Stimulated activated CD4-positive, alpha-beta T cell treated with anti-CD3 and anti-CD28 coated beads, Interleukin-1b, Interleukin-23, amount 100 ng/mL, for 4 hours (primary cell): ENCODE measurements at regions not wholly inside any gene's neighbourhood (a gene's known extent, or its start where the extent isn't known, plus 50 kb on each side); places are given as distances from the start of the nearest gene placed in this dataset.

Experiments
- DNase-seq, 2 donors: peaks; one replicate each; pipeline ENCODE4 v3.0.0-alpha.2; 2020; ENCODE audit warnings: low read depth in 2 of 2

DNA sequence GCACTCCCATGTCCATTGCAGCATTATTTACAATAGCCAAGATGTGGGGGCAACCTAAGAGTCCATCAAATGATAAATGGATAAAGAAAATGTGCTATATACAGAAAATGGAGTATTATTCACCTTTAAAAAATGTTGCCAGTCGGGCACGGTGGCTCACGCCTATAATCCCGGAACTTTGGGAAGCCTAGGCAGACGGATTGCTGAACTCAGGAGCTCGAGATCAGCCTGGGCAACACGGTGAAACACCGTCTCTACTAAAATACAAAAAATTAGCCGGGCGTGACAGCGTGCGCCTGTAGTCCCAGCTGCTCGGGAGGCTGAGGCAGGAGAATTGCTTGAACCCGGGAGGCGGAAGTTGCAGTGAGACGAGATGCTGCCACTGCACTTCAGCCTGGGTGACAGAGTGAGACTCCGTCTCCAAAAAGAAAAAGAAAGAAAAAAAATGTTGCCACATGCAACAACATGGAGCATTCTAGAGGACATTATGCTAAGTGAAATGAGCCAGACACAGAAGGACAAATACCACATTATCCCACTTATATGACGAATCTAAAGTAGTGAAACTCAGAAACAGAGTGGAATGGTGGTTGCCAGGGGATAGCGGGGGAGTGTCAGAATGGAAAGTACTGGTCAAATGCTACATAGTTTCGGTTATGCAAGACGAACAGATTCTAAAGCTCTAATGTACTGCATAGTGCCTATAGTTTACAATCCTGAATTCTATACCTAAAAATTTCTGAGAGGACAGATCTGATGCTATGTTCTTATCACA, 1385.6 kb upstream of the TMEFF2 start:
- DNase-seq, result no peak

DNA sequence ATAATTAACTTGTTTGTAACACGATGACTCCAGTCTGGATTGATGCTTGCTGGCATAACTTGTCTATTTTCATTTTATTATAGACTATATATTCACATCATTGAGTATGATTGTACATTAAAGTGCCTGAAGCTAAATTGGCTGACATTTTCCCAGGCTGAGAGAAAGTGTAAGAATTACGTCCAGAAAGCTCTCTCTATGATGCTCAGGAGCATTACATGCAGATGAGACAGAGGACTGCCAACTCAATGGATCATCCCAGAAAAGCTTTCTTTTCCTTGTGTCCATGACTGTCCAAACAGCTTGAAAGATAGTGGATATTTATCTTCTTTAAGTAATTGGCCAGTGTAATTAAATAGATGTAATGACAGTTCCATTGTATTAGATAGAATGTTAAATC, 1372.2 kb upstream of the TMEFF2 start:
- DNase-seq, result no peak

DNA sequence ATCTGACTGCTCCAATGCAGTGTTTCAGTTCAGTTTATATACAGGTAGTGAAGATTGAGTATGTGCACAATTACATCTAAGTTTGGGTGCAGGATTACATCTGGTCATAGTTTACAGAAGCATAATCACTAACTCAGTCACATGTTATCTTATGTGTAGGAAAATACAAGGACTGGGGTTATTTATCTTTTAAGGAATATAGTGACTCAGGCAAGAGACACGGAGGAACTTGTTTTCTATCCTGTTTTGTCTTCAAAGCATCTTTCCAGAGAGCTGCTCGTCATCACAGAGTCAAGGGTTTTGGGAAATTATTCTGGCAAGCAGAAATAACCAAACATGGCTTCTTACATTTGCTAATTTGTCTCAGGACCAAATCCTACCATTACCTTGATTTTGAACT, 1371.5 kb upstream of the TMEFF2 start:
- DNase-seq, result no peak

DNA sequence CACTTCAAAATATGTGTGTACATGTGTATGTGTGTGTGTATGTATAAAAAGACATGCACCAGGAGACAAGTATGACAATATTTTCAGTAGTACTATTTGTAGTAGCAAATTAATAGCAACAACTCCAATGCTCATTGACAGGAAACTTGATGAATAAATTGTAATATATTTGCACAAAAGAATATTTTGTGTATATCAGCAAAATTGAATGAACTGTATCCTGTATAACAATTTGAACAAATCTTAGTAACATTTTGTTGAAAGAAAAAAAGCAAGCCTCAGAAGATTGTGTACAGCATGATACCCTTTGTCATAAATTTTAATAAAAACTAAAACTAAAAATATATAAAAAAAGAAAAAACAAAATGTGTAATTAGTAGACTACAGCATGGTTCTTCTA, 1367.3 kb upstream of the TMEFF2 start:
- DNase-seq, result no peak

DNA sequence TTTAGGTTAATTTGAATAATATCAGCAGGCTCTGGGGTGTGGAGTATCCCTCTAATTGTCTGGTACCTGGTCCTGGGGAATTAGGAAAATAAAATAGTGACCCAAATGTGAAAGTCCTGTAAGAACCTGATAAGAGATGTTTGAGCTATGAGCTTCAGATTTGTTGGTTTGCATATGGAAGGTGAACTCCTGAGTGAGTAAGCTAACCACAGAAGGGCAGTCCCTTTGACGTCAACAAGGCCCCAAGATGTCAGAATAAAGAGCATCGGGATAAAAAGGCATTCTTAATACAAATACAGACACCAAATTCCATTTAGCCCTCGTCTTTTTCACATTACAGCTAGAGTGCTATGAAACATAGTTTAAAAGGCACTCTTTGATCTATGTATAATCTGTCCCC, 1366.3 kb upstream of the TMEFF2 start:
- DNase-seq, result no peak

DNA sequence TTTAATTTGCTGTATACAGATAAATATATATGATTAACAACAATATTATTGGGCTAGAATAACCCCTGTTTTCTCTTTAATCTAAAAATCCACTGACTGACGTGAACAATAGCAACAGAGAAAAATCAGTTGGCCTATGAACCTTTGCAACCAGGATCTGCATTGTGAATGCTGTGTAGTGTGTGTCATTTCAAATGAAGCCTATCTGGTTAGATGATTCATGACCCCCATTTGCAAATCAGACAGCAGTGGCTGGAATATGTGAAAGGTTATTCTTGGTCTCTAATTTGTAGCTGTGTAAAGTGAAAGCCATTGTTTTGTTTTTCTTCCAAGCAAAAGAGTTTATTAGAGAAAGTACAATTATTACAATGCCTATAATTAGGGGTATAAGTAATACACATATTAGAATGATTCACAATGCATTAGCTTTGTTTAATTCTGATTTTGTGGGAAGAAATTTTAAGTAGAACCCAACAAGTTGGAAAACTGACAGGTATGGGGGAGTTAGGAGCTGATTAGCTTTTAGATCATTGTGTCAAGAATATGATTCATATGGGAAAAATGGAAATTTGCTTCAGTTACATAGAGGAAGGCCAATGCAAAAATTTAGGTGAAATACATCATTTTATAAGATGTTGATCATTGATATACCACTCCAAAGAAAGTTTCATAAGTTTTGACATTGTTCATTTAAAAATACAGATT, 1362.2 kb upstream of the TMEFF2 start:
- no peak for DNase-seq

DNA sequence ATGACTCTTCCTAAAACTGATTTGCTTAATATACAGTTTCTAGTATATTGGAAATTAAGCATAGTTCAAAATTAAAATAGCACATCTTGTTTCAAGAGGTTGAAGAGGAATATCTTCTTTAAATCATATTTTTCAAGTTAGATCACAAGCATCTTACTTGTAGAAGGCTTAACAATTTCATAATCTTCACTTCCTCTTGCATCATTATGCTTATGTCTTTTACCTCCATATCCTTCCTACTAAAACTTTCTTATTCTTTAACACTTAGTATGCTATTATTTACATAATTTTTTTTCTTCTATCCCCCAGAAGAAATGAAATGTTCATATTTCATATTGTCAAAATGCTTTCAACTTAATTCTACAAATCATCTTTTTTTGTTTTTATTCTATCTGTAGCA, 1354.9 kb upstream of the TMEFF2 start:
- DNase-seq, result no peak

DNA sequence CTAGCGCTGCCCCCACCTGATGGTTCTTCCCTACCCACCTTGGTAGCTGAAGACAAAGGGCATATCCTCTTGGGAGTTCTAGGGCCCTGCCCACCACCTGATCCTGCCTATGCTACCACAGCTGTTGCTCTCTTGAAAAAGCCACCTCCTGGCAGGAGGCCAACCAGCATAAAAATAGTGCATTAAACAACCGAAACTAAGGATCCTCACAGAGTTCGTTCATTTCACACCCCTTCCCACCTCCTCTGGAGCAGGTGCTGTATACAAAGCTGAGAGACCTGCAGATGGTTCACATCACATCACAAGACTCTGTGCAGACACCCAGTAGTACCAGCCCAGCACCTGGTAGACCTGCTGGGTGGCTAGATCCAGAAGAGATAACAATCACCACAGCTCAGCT, 1348.0 kb upstream of the TMEFF2 start:
- no peak for DNase-seq

DNA sequence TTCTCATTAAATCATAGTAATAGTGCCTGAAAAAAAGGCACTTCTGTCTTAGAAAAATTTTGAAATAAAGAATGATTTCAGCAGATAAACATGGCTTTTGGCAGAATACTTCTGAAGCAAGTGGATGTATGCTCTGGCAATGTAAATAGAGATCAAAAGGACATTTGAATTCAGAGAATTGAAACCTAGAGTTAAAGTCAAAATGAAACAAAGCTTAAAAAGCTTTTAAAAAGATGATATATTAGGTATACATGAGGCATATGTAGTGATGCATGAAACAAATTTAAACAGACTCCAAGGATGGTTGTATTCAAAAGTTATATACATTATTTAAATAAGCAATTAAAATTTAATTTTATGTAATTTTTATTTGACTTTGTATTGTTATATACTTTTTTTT, 1344.5 kb upstream of the TMEFF2 start:
- DNase-seq, result no peak

DNA sequence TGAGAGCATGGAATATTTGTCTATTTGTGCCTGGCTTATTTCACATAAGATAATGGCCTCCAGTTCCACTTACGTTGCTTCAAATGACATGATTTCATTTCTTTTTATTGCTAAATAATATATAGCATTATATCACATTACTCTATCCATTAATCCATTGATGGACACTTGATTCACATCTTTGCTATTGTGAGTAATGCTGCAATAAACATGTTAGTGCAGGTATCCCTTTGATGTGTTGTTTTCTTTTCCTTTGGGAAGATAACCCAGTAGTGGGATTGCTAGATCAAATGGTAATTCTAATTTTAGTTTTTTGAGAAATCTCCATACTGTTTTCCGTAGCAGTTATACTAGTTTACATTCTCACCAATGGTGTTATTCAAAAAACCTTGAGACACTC, 1343.3 kb upstream of the TMEFF2 start:
- no peak for DNase-seq

DNA sequence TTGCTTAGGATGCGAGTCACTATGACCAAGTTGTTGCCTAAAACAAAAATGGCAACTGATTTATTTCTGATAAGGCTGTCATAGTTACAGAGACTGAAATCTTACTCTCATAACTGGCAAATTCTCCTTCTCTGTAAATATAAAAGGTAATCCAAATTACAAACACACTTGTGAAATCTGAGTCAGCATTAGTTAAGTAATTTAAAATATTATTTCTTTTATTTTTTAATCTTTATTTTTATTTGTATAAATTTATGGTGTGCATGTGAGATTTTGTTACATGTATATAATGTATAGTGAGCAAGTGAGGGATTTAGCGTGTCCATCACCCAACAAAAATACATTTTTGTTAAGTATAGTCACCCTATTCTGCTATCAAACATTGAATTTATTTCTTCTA, 1342.8 kb upstream of the TMEFF2 start:
- no peak for DNase-seq

DNA sequence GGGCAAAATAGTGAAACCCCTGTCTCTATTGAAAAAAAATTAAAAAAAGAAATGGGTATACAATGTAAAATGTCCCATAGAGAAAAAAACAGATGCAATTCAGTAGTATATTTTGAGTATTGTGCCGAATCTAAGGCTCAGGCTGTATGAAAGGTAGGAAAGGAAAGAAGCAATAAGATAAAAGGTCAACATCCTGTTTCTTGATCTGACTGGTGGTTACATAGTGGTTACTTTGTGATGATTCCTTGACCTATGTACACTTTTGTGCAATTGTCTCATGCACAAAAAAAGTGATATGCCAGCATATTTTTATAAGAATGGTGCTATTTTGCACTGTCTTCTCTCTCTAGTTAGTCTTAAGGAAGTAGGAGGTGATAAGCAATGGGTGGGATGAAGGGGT, 1333.7 kb upstream of the TMEFF2 start:
- DNase-seq, result no peak

DNA sequence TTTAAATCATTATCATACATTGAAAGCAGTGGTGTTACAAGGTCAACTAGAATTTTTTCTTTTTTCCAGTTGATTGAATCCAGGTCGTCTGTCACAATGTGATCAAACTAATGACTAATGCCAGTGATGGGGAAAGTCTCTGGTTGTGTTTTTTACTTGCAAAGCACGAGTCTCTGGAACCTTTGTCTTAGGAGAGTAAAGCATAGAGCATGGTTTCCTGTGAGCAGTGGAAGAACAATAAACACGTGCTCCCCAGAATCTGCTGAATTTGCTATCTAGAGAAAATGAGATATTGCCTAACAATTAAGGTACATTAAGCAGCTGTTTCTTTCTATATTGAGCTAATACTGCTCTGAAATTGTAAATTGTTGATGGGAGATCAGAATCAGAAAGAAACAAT, 1332.4 kb upstream of the TMEFF2 start:
- no peak for DNase-seq

DNA sequence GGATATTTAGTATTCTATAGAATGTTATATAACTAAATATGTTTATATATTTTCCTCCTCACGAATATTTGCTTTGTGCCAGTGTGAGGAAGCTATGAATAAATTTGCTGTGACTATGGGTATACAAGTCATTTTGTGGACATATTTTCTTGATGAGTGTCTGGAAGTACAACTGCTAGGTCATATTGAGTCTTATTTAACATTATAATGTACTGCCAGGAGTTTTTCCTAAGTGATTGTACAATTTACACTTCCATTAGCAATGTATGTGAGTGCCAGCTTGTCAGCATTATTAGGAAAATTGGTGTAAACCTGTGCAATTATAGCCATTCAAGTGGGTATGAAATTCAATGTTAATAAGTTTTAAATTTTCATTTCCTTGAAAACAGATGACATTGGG, 1328.9 kb upstream of the TMEFF2 start:
- no peak for DNase-seq

DNA sequence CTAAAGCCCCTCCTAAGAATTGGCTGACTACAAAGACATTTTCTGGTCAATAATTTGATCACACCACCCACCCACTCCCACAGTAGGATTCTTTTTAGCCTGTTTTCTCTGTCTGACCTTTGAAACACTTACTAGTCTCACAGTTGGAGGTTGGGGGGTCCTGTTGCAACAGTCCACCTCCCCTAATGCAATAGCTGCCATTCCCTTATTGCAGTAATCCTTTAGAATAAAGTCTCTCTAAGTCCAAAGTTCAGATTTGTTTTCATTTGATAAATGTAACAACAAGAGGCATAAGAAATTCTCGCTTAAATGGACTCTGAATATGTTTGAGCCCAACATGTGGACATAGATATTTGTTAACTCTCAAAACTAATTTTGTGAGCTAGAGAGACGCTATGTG, 1326.8 kb upstream of the TMEFF2 start:
- no peak for DNase-seq

DNA sequence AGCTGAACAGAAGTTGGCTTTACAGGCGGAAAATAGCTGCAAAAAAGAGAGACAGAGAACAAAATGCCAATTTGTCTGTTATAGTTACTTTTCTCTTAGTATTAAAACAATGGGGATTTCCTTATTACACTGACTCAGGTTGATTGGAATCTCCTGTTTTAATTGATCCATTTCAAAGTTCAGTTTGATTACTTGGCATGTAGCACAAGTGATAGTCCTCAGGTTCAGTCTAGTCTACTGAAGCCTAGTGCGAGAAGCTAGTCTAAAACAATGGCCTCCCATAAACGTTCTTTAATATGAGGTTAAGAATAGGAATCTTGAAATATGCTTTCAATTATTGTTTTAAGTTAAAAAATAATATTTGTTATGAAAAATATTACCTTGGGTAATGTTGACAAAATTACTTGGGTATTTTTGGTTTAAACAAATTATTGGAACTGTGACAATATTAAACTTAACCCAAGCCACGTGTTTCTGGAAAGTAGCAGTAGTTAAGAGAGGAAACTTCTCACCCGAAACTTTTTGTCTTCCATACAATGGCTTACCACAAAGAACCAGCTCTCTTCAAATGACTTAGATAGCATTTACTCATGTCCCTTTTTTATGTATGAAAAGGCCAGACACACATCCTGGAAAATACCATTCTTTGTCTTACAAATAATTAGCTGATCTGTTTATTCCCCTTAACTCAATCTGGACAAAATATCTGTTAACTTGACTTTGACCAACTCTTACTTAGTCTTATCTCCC, 1326.2 kb upstream of the TMEFF2 start:
- DNase-seq, result no peak

DNA sequence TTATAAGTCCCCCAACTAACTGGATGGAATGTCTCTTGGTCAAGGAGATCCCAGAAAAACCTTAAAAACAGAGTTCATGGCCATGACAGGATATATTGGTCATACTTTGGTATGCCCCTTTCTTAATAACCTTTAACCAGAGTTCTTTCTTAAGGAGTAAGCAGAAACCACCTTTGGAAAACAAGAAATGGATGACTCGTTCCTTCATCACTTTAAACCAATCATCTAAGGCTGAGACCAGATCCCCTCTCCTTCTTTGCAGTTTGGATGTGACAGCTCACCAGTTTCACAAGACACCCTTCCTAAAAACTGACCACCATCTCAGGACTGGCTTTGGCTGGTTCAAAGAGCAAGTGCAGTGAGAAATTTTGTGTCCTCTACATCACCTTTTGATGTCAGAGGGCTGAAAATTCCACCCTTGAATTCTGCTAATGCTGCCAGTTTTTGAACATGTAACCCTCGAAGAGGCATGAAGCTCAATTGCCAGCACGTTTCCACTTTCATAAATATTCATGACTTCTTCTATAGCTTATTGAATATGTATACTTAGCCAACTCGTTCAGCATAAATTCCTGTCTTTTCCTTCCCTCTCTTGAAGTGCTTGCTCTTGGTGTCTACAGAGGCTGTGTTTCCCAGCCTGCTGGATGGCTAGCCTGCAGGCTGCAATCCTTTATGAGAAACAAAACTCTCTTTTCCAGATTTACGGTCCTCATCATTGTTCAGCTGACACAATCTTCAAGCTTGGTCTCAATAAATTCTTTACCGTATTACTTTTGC, 1323.5 kb upstream of the TMEFF2 start:
- no peak for DNase-seq

DNA sequence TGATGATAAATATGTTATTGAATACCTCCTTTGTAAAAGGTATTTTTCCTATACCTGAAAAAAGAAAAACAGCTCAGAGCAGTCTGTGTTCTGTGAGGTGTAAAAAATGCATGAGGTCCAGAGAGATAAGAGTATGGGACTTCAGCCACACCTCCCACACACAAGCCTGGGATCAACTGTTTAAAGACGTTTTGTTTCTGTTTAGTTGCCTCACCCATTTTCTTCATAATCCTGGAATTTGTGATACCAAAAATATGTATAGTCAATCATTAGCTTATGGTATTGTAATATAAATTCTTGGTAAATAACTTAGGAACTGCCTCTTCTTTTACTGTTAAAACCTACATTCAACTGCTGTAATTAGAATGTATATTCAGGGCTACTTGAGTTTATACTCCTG, 1322.9 kb upstream of the TMEFF2 start:
- no peak for DNase-seq

DNA sequence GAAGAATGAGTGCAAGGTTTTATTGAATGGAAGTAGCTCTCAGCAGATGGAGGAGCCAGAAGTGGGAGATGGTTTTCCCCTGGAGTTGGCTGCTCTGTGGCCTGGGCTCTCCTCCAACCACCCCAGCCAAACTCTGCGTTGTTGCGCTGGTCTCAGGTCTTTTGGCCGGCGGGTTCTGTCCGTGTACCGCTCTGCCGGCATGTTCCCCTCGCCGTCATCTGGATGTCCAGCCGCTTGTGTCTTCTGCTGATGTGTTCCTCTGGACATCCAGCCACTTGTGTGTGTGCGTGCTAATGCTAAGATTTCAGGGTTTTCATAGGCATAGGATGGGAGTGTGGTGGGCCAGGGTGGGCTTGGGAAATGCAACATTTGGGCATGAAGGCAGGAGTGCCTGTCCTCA, 1311.3 kb upstream of the TMEFF2 start:
- no peak for DNase-seq

DNA sequence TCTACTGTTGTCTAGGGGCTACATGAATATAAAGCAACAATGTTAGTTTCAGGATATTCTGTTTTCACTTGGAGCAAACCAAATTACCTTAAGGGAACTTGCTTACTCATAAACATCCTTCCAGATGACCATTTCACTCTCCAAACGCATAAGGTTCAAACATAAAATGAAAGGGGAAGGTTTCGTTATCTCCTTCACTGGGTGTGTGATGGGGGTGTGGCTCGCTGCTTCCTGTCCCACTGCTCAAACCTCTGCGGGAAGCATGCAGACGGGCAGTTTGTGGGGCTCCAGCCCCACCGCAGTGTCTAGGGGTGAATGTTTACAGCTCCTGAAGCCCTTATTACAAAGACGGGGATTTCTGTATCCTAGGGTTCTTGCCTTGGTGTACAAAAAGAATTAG, 1310.9 kb upstream of the TMEFF2 start:
- DNase-seq, result no peak

DNA sequence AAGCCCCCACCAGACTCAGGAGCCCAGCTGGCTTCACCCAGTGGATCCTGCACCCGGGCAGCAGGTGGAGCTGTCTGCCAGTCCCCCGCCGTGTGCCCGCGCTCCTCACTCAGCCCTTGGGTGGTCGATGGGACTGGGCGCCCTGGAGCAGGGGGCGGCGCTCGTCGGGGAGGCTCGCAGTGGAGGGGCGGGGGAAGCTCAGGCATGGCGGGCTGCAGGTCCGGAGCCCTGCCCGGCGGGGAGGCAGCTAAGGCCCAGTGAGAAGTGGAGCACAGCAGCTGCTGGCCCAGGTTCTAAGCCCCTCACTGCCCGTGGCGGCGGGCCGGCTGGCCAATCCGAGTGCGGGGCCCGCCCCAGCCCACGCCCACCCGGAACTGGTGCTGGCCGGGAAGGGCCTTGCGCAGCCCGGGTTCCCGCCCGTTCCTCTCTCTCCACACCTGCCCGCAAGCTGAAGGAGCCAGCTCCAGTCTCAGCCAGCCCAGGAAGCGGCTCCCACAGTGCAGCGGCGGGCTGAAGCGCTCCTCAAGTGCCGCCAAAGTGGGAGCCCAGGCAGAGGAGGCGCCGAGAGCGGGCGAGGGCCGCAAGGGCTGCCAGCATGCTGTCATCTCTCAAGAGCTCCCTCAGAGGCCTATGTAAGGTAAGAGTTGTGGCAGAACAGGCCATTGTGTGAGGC, 1307.8 kb upstream of the TMEFF2 start:
- no peak for DNase-seq

DNA sequence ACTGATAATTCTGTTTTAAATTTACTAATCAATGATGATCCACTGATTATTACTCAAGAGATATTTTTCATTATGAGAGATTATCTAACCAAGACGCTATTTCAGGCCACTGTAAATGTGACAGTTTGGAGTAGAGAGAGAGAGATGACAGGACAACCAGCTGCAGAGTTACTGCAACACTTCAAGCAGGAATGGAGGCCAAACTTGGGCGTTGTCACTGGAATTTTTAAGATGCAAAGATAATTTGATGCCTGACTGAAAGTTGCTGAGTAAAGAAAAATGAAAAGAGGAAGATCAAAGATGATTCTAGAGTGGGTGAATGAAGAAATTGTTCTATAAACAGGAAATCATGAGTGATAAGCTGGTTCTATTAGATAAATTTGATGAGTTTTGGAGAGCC, 1302.1 kb upstream of the TMEFF2 start:
- DNase-seq, result no peak
